AG10803 (cell line): ENCODE measurements at regions not wholly inside any gene's neighbourhood (a gene's known extent, or its start where the extent isn't known, plus 50 kb on each side); places are given as distances from the start of the nearest gene placed in this dataset.

ENCODE experiments used
- DNase-seq: peaks from one replicate; pipeline ENCODE4 v3.0.0; 2010; ENCODE audit warnings: low read depth
- H3K4me3 ChIP-seq: 2 replicates; pipeline ENCODE4 v1.5.1; 2011; ENCODE audit warnings: mild to moderate bottlenecking, low read length, control low read depth
- CTCF ChIP-seq: conservative IDR thresholded peaks from 2 replicates; pipeline ENCODE4 v1.5.1; 2011; ENCODE audit warnings: mild to moderate bottlenecking, low read length, control low read depth, inconsistent platforms

GRCh38 chr7:125871431-125871830 lies 941.8 kb upstream of the POT1 start:
- H3K4me3 ChIP-seq: no peak overlapping the region
- TF ChIP-seq CTCF: no peak
- DNase-seq: no peak

GRCh38 chr7:125857606-125858005 lies 928.0 kb upstream of the POT1 start:
- no peak for DNase-seq
- TF ChIP-seq CTCF: no peak
- no peak overlapping the region for H3K4me3 ChIP-seq

GRCh38 chr7:125848157-125848556 lies 918.5 kb upstream of the POT1 start:
- H3K4me3 ChIP-seq: no peak overlapping the region
- DNase-seq: no peak
- TF ChIP-seq CTCF: no peak

- H3K4me3 ChIP-seq: no peak overlapping the region
- DNase-seq: no peak
- no peak for TF ChIP-seq CTCF
These were observed 918.1 kb upstream of the POT1 start for GRCh38 chr7:125847692-125848091.

GRCh38 chr7:125847055-125847454 lies 917.4 kb upstream of the POT1 start:
- TF ChIP-seq CTCF: no peak
- H3K4me3 ChIP-seq: no peak overlapping the region
- no peak for DNase-seq

- H3K4me3 ChIP-seq: no peak overlapping the region
- DNase-seq: no peak
- no peak for TF ChIP-seq CTCF
These were observed 916.1 kb upstream of the POT1 start for GRCh38 chr7:125845686-125846085.

- no peak for DNase-seq
- H3K4me3 ChIP-seq: no peak overlapping the region
- TF ChIP-seq CTCF: no peak
These were observed 904.8 kb upstream of the POT1 start for GRCh38 chr7:125834421-125834820.
